Fibroblast of villous mesenchyme (primary cell): ENCODE measurements at regions not wholly inside any gene's neighbourhood (a gene's known extent, or its start where the extent isn't known, plus 50 kb on each side); places are given as distances from the start of the nearest gene placed in this dataset.

Source experiments
- DNase-seq: peaks from one replicate; pipeline ENCODE4 v3.0.0-alpha.2; 2010; ENCODE audit warnings: low read depth
- H3K4me3 ChIP-seq: 2 replicates; pipeline ENCODE4 v1.5.1; 2011; ENCODE audit warnings: low read depth, mild to moderate bottlenecking, low read length
- TF ChIP-seq, protein P1 (sequence below): IDR thresholded peaks from 2 replicates; pipeline ENCODE4 v1.5.1; 2012; ENCODE audit warnings: low read depth, mild to moderate bottlenecking, low read length; ENCODE audit not compliant: insufficient read depth

DNA sequence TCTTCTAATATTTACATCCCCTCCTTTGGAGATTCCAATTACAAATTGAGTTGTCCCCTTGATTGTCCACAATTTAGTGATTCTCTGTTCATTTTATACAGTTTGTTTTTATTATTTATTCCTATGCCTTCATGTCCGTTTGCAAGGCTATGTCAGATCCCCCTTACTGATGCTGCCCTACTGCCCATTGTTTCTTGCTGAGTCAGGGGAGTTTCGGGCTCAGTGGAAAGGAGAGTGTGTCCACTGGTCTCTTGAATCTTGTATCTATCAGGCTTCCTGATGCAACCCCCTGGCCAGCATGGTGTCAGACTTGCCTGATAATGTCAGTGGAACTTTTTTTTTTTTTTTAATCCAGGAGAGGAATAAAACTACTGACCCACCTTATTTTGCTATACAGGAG lies 384.4 kb downstream of the CDC14C start:
- no peak overlapping the region for H3K4me3 ChIP-seq
- TF ChIP-seq, protein P1, sequence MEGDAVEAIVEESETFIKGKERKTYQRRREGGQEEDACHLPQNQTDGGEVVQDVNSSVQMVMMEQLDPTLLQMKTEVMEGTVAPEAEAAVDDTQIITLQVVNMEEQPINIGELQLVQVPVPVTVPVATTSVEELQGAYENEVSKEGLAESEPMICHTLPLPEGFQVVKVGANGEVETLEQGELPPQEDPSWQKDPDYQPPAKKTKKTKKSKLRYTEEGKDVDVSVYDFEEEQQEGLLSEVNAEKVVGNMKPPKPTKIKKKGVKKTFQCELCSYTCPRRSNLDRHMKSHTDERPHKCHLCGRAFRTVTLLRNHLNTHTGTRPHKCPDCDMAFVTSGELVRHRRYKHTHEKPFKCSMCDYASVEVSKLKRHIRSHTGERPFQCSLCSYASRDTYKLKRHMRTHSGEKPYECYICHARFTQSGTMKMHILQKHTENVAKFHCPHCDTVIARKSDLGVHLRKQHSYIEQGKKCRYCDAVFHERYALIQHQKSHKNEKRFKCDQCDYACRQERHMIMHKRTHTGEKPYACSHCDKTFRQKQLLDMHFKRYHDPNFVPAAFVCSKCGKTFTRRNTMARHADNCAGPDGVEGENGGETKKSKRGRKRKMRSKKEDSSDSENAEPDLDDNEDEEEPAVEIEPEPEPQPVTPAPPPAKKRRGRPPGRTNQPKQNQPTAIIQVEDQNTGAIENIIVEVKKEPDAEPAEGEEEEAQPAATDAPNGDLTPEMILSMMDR: no peak
- DNase-seq: no peak

DNA sequence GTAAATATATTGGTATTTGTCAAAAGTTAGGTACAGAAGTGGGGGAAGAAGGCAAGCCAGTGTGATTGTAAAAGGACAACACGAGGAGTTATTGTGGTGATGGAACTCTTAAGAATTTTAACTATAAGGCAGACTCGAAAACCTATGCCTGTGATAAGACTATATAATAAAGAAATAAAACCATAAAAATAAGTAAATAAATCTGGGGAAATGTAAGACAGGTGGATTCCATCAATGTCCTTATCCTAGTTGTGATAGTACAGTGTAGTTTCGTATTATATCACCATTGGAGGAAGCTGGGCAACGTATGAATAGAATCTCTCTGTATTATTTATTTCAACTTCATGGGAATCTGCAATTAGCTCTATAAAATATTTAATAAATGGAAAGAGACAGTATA lies 395.7 kb downstream of the CDC14C start:
- TF ChIP-seq, protein P1: no peak
- no peak overlapping the region for H3K4me3 ChIP-seq
- DNase-seq: no peak

DNA sequence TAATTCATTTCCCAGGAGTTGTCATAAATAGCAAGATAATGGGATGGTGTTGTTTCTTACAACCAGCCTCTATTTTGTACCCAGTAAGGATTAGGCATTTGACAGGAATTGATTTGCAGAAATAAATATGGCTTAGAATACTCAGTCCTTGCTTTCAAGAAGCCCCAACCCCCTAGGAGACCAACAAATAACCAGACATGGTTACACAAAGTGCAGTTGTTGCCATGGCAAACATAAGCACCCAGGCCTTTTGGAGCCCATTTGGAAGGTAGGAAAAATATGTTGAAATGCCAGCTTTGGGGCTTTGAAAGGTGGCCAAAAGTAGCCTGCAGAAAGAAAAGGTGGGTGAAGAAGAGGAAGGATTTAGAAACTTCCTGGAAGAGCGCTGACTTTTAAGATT lies 397.5 kb downstream of the CDC14C start:
- H3K4me3 ChIP-seq: no peak overlapping the region
- no peak for DNase-seq
- TF ChIP-seq, protein P1: no peak

DNA sequence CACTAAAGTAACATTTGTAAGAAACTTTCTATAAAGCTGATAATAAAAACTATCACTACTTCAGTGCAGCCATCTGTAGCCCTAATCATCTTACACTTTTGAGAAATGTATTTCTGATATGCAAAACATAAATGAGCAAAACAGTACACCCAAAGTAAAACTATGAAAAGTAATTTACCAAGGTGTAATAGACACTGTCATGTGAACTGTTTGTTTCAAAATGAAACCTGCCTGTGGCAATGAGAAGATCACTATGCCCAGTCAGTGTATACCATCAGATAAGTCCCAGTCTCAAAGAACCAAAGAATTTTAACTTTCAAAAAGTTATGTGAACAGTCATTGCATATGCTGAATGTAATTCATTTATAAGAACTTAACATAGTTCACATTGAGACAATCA lies 398.1 kb downstream of the CDC14C start:
- no peak for DNase-seq
- TF ChIP-seq, protein P1: no peak
- no peak overlapping the region for H3K4me3 ChIP-seq

DNA sequence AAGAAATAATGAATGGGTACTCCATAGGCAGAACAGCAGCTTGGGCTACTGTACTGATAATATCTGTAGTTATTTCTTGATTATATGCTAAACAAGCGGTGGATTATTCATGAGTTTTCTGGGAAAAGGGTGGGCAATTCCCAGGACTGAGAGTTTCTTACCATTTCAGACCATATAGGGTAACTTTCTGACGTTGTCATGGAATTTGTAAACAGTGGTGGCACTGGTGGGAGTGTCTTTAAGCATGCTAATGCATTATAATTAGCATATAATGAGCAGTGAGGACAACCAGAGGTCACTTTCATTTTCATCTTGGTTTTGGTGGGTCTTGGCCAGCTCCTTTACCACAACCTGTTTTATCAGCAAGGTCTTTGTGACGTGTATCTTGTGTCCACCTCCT lies 399.7 kb downstream of the CDC14C start:
- TF ChIP-seq, protein P1: no peak
- DNase-seq: no peak
- H3K4me3 ChIP-seq: no peak overlapping the region

DNA sequence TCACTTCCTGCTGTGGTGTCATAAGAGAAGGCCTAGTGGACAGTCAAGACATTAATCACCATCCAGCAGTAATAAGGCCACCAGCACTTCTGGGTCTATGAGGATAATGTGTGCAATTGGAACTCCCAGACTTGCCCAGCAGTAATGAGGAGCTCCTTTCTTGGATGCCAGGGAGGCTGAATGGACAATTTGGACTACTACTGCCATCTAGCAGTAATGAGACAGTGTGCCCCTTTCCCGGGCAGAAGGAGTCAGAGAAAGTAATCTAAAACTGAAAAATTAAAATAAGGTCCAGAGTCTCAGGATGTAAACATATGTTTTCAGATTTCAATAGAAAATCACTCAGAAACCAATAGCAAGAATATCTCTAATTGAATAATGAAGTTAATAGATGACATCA lies 400.4 kb downstream of the CDC14C start:
- TF ChIP-seq, protein P1: no peak
- peak; percentile 0 for DNase-seq
- H3K4me3 ChIP-seq: no peak overlapping the region

DNA sequence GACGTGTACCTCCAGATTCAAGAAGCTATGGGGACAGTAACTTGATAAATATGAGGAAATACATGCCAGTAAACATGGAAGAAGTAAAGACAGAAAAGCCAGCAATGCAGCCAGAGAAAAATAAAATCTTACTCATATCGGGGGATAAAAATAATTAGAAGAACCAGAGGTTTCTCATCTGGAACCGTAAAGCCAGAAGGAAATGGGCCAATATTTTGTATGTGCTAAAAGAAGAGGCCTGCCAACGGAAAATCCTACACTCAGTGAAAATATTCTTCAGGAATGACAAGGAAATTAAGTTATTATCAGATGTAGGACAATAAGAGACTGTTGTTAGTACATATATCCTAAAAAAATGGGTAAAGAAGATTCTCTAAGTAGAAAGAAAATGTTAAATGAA lies 401.2 kb downstream of the CDC14C start:
- no peak overlapping the region for H3K4me3 ChIP-seq
- TF ChIP-seq, protein P1: no peak

More for the DNA sequence above, 401.2 kb downstream of the CDC14C start:
- DNase-seq: no peak
